Caki2 (cell line): ENCODE measurements at regions not wholly inside any gene's neighbourhood (a gene's known extent, or its start where the extent isn't known, plus 50 kb on each side); places are given as distances from the start of the nearest gene placed in this dataset.

Experiments
- DNase-seq: peaks from one replicate; pipeline ENCODE4 v3.0.0-alpha.2; 2015; ENCODE audit warnings: low read depth
- in situ Hi-C: cut with HindIII; loops from 2 replicates; pipeline ENCODE4 v1.10.0; 2016; ENCODE audit warnings: low sequenced_read_pairs, low pct_unique_long_range_greater_than_20kb, mixed read lengths

- no peak for DNase-seq
- in situ Hi-C loops: no loop called here
Measured at GRCh38 chr5:161235569-161235968, 311.0 kb downstream of the GABRB2 start.

DNA sequence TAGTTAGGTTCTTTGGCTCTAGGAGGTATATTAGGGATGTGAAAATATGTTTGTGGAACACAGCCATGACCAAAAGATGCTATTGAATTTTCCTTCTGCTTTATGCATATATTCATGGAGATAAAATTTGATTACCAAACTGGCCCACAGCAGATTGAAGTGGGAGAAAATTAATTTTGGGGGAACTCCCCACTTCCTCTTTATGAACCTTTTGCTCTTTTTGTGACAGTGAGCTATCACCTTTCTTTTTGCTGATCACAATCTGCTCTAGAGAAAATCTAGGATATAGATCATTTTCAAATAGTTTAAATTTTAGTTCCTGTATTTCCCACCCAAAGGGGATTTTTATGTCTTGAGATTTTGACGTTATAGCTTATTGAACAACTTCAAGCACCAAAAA, 313.0 kb downstream of the GABRB2 start:
- in situ Hi-C loops: no loop called here
- DNase-seq: no peak

DNA sequence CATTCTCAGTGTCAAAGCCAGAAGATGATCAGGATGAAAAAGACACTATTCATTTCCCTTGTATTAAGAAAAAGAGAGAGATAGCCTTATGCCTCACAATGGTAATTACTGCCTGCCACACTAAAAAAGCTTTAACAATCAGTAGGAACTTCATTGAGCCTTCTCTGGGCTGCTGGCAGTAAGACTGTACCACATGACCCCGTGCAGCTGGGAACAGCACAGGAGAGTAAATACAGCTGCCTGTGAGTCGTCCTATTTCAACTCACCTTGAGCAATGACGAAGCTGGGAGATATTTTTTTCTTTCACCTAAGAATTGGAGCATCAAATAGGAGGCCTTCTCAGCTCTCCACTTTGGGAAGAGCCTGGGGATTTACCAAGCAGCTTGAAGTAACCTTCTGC, 316.3 kb downstream of the GABRB2 start:
- in situ Hi-C loops: no loop called here
- no peak for DNase-seq

- in situ Hi-C loops: no loop called here
- no peak for DNase-seq
Measured at GRCh38 chr5:161219816-161220215, 326.7 kb downstream of the GABRB2 start.

- DNase-seq: no peak
- in situ Hi-C loops: no loop called here
Measured at GRCh38 chr5:161216877-161217276, 329.6 kb downstream of the GABRB2 start.

DNA sequence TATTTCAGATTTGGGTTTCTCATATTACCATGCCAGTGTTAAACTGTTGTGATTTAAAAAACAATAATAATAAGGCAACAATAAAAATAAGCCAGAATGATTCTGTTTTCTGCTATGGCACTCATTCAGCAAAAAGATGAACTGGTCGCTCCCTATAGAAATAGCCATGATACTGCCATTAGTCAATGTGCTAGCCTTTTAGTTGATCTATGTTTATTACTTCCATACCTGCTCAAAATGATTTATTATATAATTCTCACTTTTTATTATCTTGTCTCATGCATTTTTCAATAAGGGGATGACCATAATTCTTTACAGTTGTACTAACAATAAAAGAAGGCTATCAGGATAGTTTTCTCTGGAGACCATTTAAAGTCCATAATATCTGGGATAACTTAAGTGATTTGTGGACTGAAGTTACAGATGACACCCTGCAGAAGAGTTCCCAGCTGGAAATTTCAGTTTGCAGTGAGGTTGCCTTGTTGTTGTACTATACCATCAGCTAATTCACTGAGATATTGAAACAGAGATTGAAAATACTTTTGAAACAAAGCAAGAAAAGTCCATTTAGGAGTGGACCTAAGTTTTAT, 334.3 kb downstream of the GABRB2 start:
- no peak for DNase-seq
- in situ Hi-C loops: no loop called here

- in situ Hi-C loops: no loop called here
- no peak for DNase-seq
Measured at GRCh38 chr5:161201558-161201957, 345.0 kb downstream of the GABRB2 start.

DNA sequence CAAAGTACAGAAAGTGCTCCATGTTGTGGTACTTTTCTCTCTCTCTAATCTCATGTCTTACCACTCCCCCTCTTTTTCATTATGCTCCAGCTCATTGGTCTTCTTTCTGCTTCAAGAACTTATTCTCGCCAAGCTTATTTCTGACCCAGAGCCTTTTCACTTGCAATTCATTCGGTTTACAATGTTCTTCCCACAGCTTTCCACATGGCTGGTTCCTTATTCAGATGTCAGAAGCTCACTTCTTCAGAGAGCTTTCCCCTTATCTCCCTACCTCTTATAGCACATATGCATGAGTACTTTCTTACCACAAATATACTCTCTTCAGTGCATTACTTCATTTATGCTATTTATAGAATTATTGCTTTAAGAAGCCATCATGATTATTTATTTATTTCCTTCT, 338.8 kb upstream of the ATP10B start:
- in situ Hi-C loops: no loop called here
- DNase-seq: no peak

DNA sequence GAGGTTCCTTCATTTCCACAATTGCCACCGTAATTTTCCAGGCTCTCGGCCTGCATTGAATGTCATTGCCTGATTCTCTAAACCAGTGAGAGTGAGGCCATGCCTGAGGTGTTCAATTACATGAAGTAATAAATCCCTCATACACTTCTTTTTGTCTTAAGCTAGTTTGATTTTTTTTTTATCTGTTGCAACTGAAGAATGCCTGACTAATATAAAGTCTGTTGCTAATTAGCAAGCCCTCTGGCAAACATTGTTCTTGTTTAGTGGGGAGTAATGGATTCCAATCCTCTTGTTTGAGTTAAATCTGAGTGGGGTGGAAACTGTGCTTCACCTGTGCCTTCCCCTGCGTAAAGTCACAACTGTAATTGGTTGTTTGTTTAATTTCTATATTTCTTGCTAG, 338.1 kb upstream of the ATP10B start:
- in situ Hi-C loops: no loop called here
- DNase-seq: no peak

DNA sequence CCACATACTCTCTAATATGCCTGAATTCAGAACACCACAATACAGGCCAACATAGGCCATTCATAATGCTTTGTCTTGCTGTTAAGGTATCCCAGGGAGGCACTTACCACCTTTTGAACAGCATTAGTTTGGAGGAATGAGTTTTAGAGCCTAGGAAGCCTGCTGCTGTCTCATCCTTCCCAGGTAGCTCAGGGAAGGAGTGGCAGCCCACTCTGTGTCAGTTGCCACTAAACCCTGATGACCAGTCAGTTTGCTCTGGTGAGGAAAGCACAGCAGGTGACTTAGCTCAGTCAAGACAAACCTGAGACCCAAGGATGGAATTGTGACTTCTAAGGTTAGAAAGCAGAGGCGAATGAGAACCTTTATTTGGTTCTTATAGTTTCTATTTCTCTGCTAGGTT, 337.4 kb upstream of the ATP10B start:
- in situ Hi-C loops: no loop called here

DNA sequence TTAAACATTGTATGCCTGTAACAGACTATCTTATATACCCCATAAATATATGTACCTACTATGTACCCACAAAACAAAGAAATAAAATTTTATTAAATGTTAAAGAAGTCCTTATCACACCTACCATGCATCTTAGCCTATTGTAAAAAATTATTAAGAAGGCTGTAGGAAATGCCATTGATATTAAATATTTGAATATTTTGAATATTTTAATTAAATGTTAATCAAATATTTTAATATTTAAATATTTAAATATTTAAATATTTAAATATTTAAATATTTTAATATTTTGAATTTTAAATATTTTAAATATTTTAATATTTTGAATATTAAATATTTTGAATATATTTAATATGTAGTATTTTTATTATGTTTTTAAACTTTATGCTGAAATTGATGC, 331.5 kb upstream of the ATP10B start:
- in situ Hi-C loops: no loop called here
- no peak for DNase-seq

More for the DNA sequence above, 337.4 kb upstream of the ATP10B start:
- DNase-seq: no peak

DNA sequence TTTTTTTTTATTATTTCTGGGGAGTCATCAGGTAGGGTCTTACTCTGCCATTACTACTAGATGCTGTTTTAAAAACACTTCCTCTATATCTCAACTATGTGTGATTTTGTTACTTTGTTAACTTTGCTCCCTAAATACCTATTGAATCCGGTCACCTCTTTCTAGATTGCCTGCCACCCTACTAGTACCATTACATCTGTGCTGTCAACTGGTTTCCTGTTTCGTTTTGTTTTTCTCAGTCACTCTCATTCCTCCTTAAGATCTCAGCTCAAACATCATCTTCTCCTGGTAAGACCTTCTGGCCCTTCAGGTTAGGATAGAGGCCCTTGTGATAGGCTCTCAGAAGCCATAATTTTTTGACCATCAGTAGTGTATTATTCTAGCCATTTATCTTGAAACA, 324.2 kb upstream of the ATP10B start:
- no peak for DNase-seq
- in situ Hi-C loops: no loop called here

- DNase-seq: no peak
- in situ Hi-C loops: no loop called here
Measured at GRCh38 chr5:161169776-161170175, 317.8 kb upstream of the ATP10B start.

GRCh38 chr5:161167016-161167767, 315.2 kb upstream of the ATP10B start:
- no peak for DNase-seq
- in situ Hi-C loops: no loop called here

DNA sequence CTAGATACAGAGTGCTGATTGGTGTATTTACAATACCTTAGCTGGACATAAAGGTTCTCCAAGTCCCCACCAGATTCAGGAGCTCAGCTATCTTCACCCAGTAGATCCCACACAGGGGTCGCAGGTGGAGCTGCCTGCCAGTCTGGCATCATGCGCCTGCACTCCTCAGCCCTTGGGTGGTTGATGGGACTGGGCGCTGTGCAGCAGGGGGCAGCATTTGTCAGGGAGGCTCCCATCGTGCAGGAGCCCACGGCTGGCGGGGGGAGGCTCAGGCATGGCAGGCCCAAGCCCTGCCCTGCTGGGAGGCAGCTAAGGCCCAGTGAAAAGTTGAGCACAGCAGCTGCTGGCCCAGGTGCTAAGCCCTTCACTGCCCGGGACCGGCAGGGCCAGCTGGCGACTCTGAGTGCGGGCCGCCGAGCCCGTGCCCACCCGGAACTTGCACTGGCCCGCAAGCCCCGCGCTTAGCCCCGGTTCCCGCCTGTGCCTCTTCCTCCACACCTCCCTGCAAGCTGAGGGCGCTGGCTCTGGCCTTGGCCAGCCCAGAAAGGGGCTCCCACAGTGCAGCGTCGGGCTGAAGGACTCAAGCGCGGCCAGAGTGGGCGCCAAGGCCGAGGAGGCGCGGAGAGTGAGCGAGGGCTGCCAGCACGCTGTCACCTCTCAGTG, 314.1 kb upstream of the ATP10B start:
- in situ Hi-C loops: no loop called here
- DNase-seq: no peak

GRCh38 chr5:161157925-161158324, 305.9 kb upstream of the ATP10B start:
- in situ Hi-C loops: no loop called here

DNA sequence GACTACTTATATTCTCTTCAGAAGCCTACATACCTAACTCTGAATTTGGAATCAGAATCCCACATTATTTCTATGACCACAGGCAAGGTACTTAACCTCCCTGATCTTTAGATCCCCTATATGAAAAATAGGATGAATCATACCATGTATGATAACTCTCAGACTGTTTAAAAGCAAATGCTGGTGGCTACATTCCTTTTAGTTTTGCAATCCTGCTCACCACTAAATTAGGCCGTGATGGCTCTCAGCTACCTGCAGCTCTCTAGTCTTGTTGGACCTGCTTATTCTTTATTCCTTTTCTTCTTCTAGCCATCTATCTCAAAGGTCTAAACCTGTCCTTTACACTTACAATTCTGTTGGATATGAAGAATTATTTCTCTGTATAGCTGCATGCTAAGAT, 303.4 kb upstream of the ATP10B start:
- DNase-seq: no peak
- in situ Hi-C loops: no loop called here

More at GRCh38 chr5:161157925-161158324, 305.9 kb upstream of the ATP10B start:
- DNase-seq: no peak

DNA sequence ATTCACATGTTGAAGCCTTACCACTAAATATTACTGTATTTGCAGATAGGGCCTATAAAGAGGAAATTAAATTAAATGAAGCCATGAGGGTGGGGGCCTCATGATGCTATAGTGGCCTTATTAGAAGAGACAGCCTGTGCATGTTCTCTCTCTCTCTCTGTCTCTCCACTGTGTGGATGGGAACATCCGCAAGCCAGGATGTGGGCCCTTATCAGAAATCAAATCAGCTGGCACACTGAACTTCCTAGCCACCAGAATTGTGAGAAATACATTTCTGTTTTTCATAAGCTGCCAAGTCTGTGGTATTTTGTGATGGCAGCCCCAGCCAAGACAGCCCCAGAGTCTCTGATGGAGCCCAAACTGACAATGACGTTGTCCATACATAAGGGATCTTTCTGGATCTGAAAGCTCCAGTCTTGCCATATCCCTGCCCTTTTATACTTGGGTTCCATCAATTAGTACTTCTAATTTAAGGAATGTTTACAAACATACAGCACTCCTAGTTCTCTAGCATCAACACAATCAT, 300.5 kb upstream of the ATP10B start:
- in situ Hi-C loops: no loop called here
- DNase-seq: no peak

DNA sequence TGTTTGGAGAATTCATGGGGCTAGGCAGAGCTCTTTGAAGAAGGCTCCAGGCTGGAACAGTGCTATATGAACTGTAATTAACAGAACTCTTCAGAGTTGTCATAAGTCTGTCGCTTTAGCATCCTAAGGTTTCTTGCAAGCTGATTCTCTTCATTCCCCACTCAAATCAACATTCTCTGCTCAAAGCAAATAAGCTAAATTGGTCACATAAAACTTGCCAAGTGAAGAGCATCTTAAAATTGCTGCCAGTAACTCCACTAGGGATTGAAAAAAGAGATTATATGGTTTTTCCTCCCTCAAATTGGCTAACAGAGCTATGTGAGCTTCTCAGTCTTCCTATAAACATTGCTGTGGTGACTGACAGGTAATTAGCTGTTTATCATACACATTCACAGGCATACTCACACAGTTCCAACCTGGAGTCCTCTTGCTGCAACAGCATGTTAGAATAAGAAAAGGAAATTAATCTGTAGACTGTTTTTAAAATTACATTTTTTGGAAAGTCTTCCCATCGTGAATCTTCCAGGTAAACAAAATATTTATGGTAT, 298.5 kb upstream of the ATP10B start:
- in situ Hi-C loops: no loop called here
- DNase-seq: no peak
